Mesenchymal stem cell (in vitro differentiated cells and primary cell): ENCODE measurements at regions not wholly inside any gene's neighbourhood (a gene's known extent, or its start where the extent isn't known, plus 50 kb on each side); places are given as distances from the start of the nearest gene placed in this dataset.

Source experiments
- DNase-seq: peaks from one replicate; pipeline ENCODE4 v3.0.0-alpha.2; 2013
- H2AFZ ChIP-seq: one replicate; pipeline ENCODE4 v1.6.1; 2013; ENCODE audit warnings: low read depth, mild to moderate bottlenecking, control low read depth, inconsistent platforms, low read length, moderate library complexity
- H2AK5ac ChIP-seq: 2 replicates; pipeline ENCODE4 v1.6.1; 2013; ENCODE audit warnings: low read length, moderate library complexity, mild to moderate bottlenecking, inconsistent platforms; ENCODE audit not compliant: severe bottlenecking
- H2BK120ac ChIP-seq: one replicate; pipeline ENCODE4 v1.6.1; 2013; ENCODE audit warnings: low read depth, mild to moderate bottlenecking, inconsistent platforms, low read length, moderate library complexity
- H2BK12ac ChIP-seq, 2 experiments: one replicate each; pipeline ENCODE4 v1.6.1; 2013; ENCODE audit warnings: inconsistent platforms in 2 of 2, low read length in 2 of 2, mild to moderate bottlenecking in 2 of 2, moderate library complexity in 2 of 2, control low read depth in 1 of 2
- H2BK15ac ChIP-seq: one replicate; pipeline ENCODE4 v1.6.1; 2013; ENCODE audit warnings: mild to moderate bottlenecking, low read depth, inconsistent platforms; ENCODE audit not compliant: poor library complexity, severe bottlenecking
- H2BK5ac ChIP-seq: 2 replicates; pipeline ENCODE4 v1.6.1; 2013; ENCODE audit warnings: low read depth, mild to moderate bottlenecking, low read length, control low read depth, inconsistent platforms; ENCODE audit not compliant: poor library complexity, severe bottlenecking
- H3K14ac ChIP-seq, 2 experiments: one replicate each; pipeline ENCODE4 v1.6.1; 2013; ENCODE audit warnings: inconsistent platforms in 2 of 2, low read length in 2 of 2, control low read depth in 1 of 2, mild to moderate bottlenecking in 1 of 2, moderate library complexity in 1 of 2
- H3K18ac ChIP-seq, 2 experiments: one replicate each; pipeline ENCODE4 v1.6.1; 2013; ENCODE audit warnings: inconsistent platforms in 2 of 2, low read length in 2 of 2, control low read depth in 1 of 2, low read depth in 1 of 2, mild to moderate bottlenecking in 1 of 2
- H3K23ac ChIP-seq, 2 experiments: one replicate each; pipeline ENCODE4 v1.6.1; 2013; ENCODE audit warnings: inconsistent platforms in 2 of 2, low read length in 2 of 2, mild to moderate bottlenecking in 2 of 2, moderate library complexity in 2 of 2, control low read depth in 1 of 2
- H3K27ac ChIP-seq: 2 replicates; pipeline ENCODE4 v1.5.1; 2013; ENCODE audit warnings: mild to moderate bottlenecking, moderate library complexity, low read length, control low read depth, inconsistent platforms; ENCODE audit not compliant: poor library complexity, severe bottlenecking
- H3K27me3 ChIP-seq, 2 experiments: 2 replicates each; pipeline versions ENCODE4 v1.6.1 to v1.7.0; 2013; ENCODE audit warnings: low read length in 2 of 2, mild to moderate bottlenecking in 2 of 2, moderate library complexity in 2 of 2, control low read depth in 1 of 2, inconsistent platforms in 1 of 2; ENCODE audit not compliant: control insufficient read depth in 1 of 2, insufficient read depth in 1 of 2
- H3K36me3 ChIP-seq, 2 experiments: 2 replicates each; pipeline versions ENCODE4 v1.6.1 to v1.7.0; 2013; ENCODE audit warnings: low read length in 2 of 2, control low read depth in 1 of 2, inconsistent platforms in 1 of 2, low read depth in 1 of 2, mild to moderate bottlenecking in 1 of 2; ENCODE audit not compliant: insufficient read depth in 2 of 2, control insufficient read depth in 1 of 2
- H3K4ac ChIP-seq, 2 experiments: one replicate each; pipeline ENCODE4 v1.6.1; 2013; ENCODE audit warnings: inconsistent platforms in 2 of 2, low read length in 2 of 2, mild to moderate bottlenecking in 2 of 2, moderate library complexity in 2 of 2, control low read depth in 1 of 2, low read depth in 1 of 2
- H3K4me1 ChIP-seq: 2 replicates; pipeline ENCODE4 v1.6.1; 2013; ENCODE audit warnings: low read depth, low read length, control low read depth; ENCODE audit not compliant: control insufficient read depth, insufficient read depth
- H3K4me2 ChIP-seq: 2 replicates; pipeline ENCODE4 v1.6.1; 2013; ENCODE audit warnings: low read length, mild to moderate bottlenecking, inconsistent platforms; ENCODE audit not compliant: poor library complexity, severe bottlenecking
- H3K4me3 ChIP-seq, 2 experiments: 2 replicates each; pipeline versions ENCODE4 v1.5.1 to v1.7.0; 2013; ENCODE audit warnings: low read length in 2 of 2, mild to moderate bottlenecking in 2 of 2, control low read depth in 1 of 2, low read depth in 1 of 2; ENCODE audit not compliant: insufficient read depth in 1 of 2
- H3K79me1 ChIP-seq: replicated peaks from 2 replicates; pipeline ENCODE4 v1.6.1; 2013; ENCODE audit warnings: mild to moderate bottlenecking, control low read depth, low read length, inconsistent platforms; ENCODE audit not compliant: poor library complexity, severe bottlenecking
- H3K9ac ChIP-seq: 2 replicates; pipeline ENCODE4 v1.7.0; 2013; ENCODE audit warnings: mild to moderate bottlenecking, low read length, moderate library complexity
- H3K9me3 ChIP-seq: 2 replicates; pipeline ENCODE4 v1.7.0; 2013; ENCODE audit warnings: mild to moderate bottlenecking, low read length; ENCODE audit not compliant: control insufficient read depth
- H4K8ac ChIP-seq: one replicate; pipeline ENCODE4 v1.6.1; 2013; ENCODE audit warnings: inconsistent platforms, mild to moderate bottlenecking, low read length, moderate library complexity
- H4K91ac ChIP-seq: one replicate; pipeline ENCODE4 v1.6.1; 2013; ENCODE audit warnings: mild to moderate bottlenecking, low read length, inconsistent platforms
- WGBS: methylation state at CpG from one replicate; pipeline ENCODE4 v1.1.7; 2013; ENCODE audit warnings: mixed read lengths; 5-methylcytosine and 5-hydroxymethylcytosine counted together

GRCh38 chr14:25904446-25904845 is 693.4 kb downstream of the NOVA1 start:
- H2BK15ac ChIP-seq = no peak overlapping the region
- H2BK120ac ChIP-seq = no peak overlapping the region
- no peaks in the 10 kb centered on the region for H3K27me3 ChIP-seq
- H3K14ac ChIP-seq = no peak overlapping the region
- H3K9ac ChIP-seq = no peak overlapping the region
- no peaks in the 10 kb centered on the region for H3K4me1 ChIP-seq
- H2AFZ ChIP-seq = no peak overlapping the region
- H2AK5ac ChIP-seq = no peak overlapping the region
- H3K4ac ChIP-seq = no peak overlapping the region
- H3K9me3 ChIP-seq = no peaks in the 10 kb centered on the region
- WGBS = 92% methylated on average over 3 of the region's 3 CpGs
- H3K79me1 ChIP-seq = no peaks in the 10 kb centered on the region
- no peak overlapping the region for H3K23ac ChIP-seq
- H4K91ac ChIP-seq = no peak overlapping the region
- no peaks in the 10 kb centered on the region for H3K36me3 ChIP-seq
- no peak overlapping the region for H3K18ac ChIP-seq
- no peak for DNase-seq
- no peak overlapping the region for H3K27ac ChIP-seq
- no peak overlapping the region for H3K4me2 ChIP-seq
- no peak overlapping the region for H2BK12ac ChIP-seq
- no peak overlapping the region for H4K8ac ChIP-seq
- no peak overlapping the region for H3K4me3 ChIP-seq
- no peak overlapping the region for H2BK5ac ChIP-seq

GRCh38 chr14:25899197-25899596 is 698.6 kb downstream of the NOVA1 start:
- Histone ChIP-seq H4K91ac (no peak overlapping the region), H3K27me3 (no peaks in the 10 kb centered on the region), H3K9ac (no peak overlapping the region), H2AFZ (no peak overlapping the region), H3K36me3 (no peaks in the 10 kb centered on the region), H3K14ac (no peak overlapping the region), H3K23ac (no peak overlapping the region), H3K79me1 (no peaks in the 10 kb centered on the region), H2BK15ac (no peak overlapping the region), H3K4me3 (no peak overlapping the region), H3K27ac (no peak overlapping the region), H2BK5ac (no peak overlapping the region), H2BK12ac (no peak overlapping the region), H4K8ac (no peak overlapping the region), H3K9me3 (no peaks in the 10 kb centered on the region), H3K18ac (no peak overlapping the region), H3K4me2 (no peak overlapping the region), H2BK120ac (no peak overlapping the region), H2AK5ac (no peak overlapping the region), H3K4ac (no peak overlapping the region), H3K4me1 (no peaks in the 10 kb centered on the region)
- no peak for DNase-seq
- WGBS = no CpG with 5 or more reads among the region's 1 CpG

- Histone ChIP-seq H2BK12ac (no peak overlapping the region), H2BK5ac (no peak overlapping the region), H2AFZ (no peak overlapping the region), H3K9ac (no peak overlapping the region), H3K4me2 (no peak overlapping the region), H3K4me1 (no peaks in the 10 kb centered on the region), H4K91ac (no peak overlapping the region), H3K18ac (no peak overlapping the region), H3K14ac (no peak overlapping the region), H3K27ac (no peak overlapping the region), H3K23ac (no peak overlapping the region), H3K4me3 (no peak overlapping the region), H3K27me3 (no peaks in the 10 kb centered on the region), H3K79me1 (no peaks in the 10 kb centered on the region), H2BK15ac (no peak overlapping the region), H3K9me3 (no peaks in the 10 kb centered on the region), H4K8ac (no peak overlapping the region), H2AK5ac (no peak overlapping the region), H3K36me3 (no peaks in the 10 kb centered on the region), H2BK120ac (no peak overlapping the region), H3K4ac (no peak overlapping the region)
- WGBS = no CpG with 5 or more reads among the region's 1 CpG
- no peak for DNase-seq
These were observed 701.1 kb downstream of the NOVA1 start for GRCh38 chr14:25896777-25897176.

GRCh38 chr14:25895740-25896139 is 702.1 kb downstream of the NOVA1 start:
- Histone ChIP-seq H2BK120ac (no peak overlapping the region), H3K9me3 (no peaks in the 10 kb centered on the region), H3K79me1 (no peaks in the 10 kb centered on the region), H3K4ac (no peak overlapping the region), H3K9ac (no peak overlapping the region), H3K14ac (no peak overlapping the region), H3K27ac (no peak overlapping the region), H3K36me3 (no peaks in the 10 kb centered on the region), H2AK5ac (no peak overlapping the region), H3K27me3 (no peaks in the 10 kb centered on the region), H2AFZ (no peak overlapping the region), H3K18ac (no peak overlapping the region), H2BK15ac (no peak overlapping the region), H3K4me1 (no peaks in the 10 kb centered on the region), H3K23ac (no peak overlapping the region), H2BK5ac (no peak overlapping the region), H4K8ac (no peak overlapping the region), H2BK12ac (no peak overlapping the region), H4K91ac (no peak overlapping the region), H3K4me3 (no peak overlapping the region), H3K4me2 (no peak overlapping the region)
- 80% methylated on average over 2 of the region's 3 CpGs for WGBS
- DNase-seq = no peak
